ENCODE measurements at regions not wholly inside any gene's neighbourhood (a gene's known extent, or its start where the extent isn't known, plus 50 kb on each side); places are given as distances from the start of the nearest gene placed in this dataset.
A peak's percentile ranks its signal among the peaks of the same experiment; 100 is the strongest.

GRCh38 chr3:106860182-106860581 lies 517.1 kb upstream of the CCDC54 start (continued):
- no peak for TF ChIP-seq ATF3 (IDR thresholded peaks at IDR 0.05)
- no peak for TF ChIP-seq TAF1 (conservative IDR thresholded peaks at IDR 0.05)
- TF ChIP-seq FOXA2 (IDR thresholded peaks at IDR 0.05): no peak

GRCh38 chr3:106862067-106862466 lies 515.2 kb upstream of the CCDC54 start:
- Histone ChIP-seq H3K27me3 (ENCODE audit: control insufficient read depth in 4 of 4, insufficient read depth in 4 of 4, low read length in 3 of 4) (no peaks in the 10 kb centered on the region), H3K4me3 (ENCODE audit: low read depth in 1 of 3, low read length in 3 of 3) (no peak overlapping the region), H3K36me3 (ENCODE audit: control insufficient read depth in 4 of 4, insufficient read depth in 3 of 4, low read depth in 1 of 4, low read length in 3 of 4) (no peaks in the 10 kb centered on the region), H3K27ac (ENCODE audit: low read depth in 1 of 2, low read length in 2 of 2) (no peak overlapping the region), H3K9me3 (ENCODE audit: control insufficient read depth in 4 of 4, low read length in 3 of 4) (no peaks in the 10 kb centered on the region), H3K4me1 (ENCODE audit: control insufficient read depth in 4 of 4, insufficient read depth in 4 of 4, low read length in 3 of 4) (no peaks in the 10 kb centered on the region), H3K9ac (ENCODE audit: low read depth in 1 of 2, low read length in 2 of 2) (no peak overlapping the region)
- DNase-seq (ENCODE audit: low spot score): no peak
- 59% methylated on average over 3 of the region's 3 CpGs for WGBS
- no peak for TF ChIP-seq NR2F2 (IDR thresholded peaks at IDR 0.05)
- TF ChIP-seq RAD21 (IDR thresholded peaks at IDR 0.05): peak; percentile 41 to 43
- TF ChIP-seq FOXA2 (IDR thresholded peaks at IDR 0.05): no peak

- DNase-seq (ENCODE audit: low spot score): no peak
- no peaks in the 10 kb centered on the region for H3K9me3 ChIP-seq (ENCODE audit: control insufficient read depth in 4 of 4, low read length in 3 of 4)
- peaks cover 0 to 2% (median 0%) of the 10 kb centered on the region in 4 donors for H3K27me3 ChIP-seq (ENCODE audit: control insufficient read depth in 4 of 4, insufficient read depth in 4 of 4, low read length in 3 of 4)
- TF ChIP-seq NR2F2 (IDR thresholded peaks at IDR 0.05): no peak
- no peak for TF ChIP-seq ATF3 (IDR thresholded peaks at IDR 0.05)
- no peaks in the 10 kb centered on the region for H3K4me1 ChIP-seq (ENCODE audit: control insufficient read depth in 4 of 4, insufficient read depth in 4 of 4, low read length in 3 of 4)
- no peaks in the 10 kb centered on the region for H3K36me3 ChIP-seq (ENCODE audit: control insufficient read depth in 4 of 4, insufficient read depth in 3 of 4, low read depth in 1 of 4, low read length in 3 of 4)
- no peak overlapping the region for H3K4me3 ChIP-seq (ENCODE audit: low read depth in 1 of 3, low read length in 3 of 3)
- H3K9ac ChIP-seq (ENCODE audit: low read depth in 1 of 2, low read length in 2 of 2): no peak overlapping the region
- WGBS: 75% methylated on average over 1 of the region's 1 CpG
- no peak overlapping the region for H3K27ac ChIP-seq (ENCODE audit: low read depth in 1 of 2, low read length in 2 of 2)
Observed at GRCh38 chr3:106877627-106878026, 499.6 kb upstream of the CCDC54 start.

GRCh38 chr3:106880206-106880605 lies 497.0 kb upstream of the CCDC54 start:
- H3K4me3 ChIP-seq (ENCODE audit: low read depth in 1 of 3, low read length in 3 of 3): no peak overlapping the region
- H3K36me3 ChIP-seq (ENCODE audit: control insufficient read depth in 4 of 4, insufficient read depth in 3 of 4, low read depth in 1 of 4, low read length in 3 of 4): no peaks in the 10 kb centered on the region
- DNase-seq (ENCODE audit: low spot score): no peak
- peaks cover 0 to 2% (median 0%) of the 10 kb centered on the region in 4 donors for H3K27me3 ChIP-seq (ENCODE audit: control insufficient read depth in 4 of 4, insufficient read depth in 4 of 4, low read length in 3 of 4)
- TF ChIP-seq RAD21 (IDR thresholded peaks at IDR 0.05): no peak
- TF ChIP-seq FOXA2 (IDR thresholded peaks at IDR 0.05): no peak
- no peak for TF ChIP-seq YY1 (IDR thresholded peaks at IDR 0.05)
- TF ChIP-seq CTCF (IDR thresholded peaks at IDR 0.05; ENCODE audit: low read depth, low read length, missing input control): no peak
- no peak for TF ChIP-seq SP1 (IDR thresholded peaks at IDR 0.05)
- no peak for TF ChIP-seq MAX (IDR thresholded peaks at IDR 0.05)
- TF ChIP-seq RXRA (IDR thresholded peaks at IDR 0.05): no peak
- no peak for TF ChIP-seq HNF4G (IDR thresholded peaks at IDR 0.05)
- no peak for TF ChIP-seq JUND (IDR thresholded peaks at IDR 0.05)
- TF ChIP-seq HNF4A (conservative IDR thresholded peaks at IDR 0.05): no peak
- H3K27ac ChIP-seq (ENCODE audit: low read depth in 1 of 2, low read length in 2 of 2): no peak overlapping the region
- H3K4me1 ChIP-seq (ENCODE audit: control insufficient read depth in 4 of 4, insufficient read depth in 4 of 4, low read length in 3 of 4): no peaks in the 10 kb centered on the region
- H3K9me3 ChIP-seq (ENCODE audit: control insufficient read depth in 4 of 4, low read length in 3 of 4): no peaks in the 10 kb centered on the region
- no peak overlapping the region for H3K9ac ChIP-seq (ENCODE audit: low read depth in 1 of 2, low read length in 2 of 2)
- WGBS: 52% methylated on average over 1 of the region's 1 CpG

Data from liver (tissue), 8 donors.